Right renal cortex interstitium (tissue), 3 donors: ENCODE measurements at regions not wholly inside any gene's neighbourhood (a gene's known extent, or its start where the extent isn't known, plus 50 kb on each side); places are given as distances from the start of the nearest gene placed in this dataset.

Experiments
- DNase-seq, 3 donors: peaks; one replicate each; pipeline ENCODE4 v3.0.0-alpha.2; 2013; ENCODE audit warnings: low read depth in 3 of 3, low spot score in 2 of 3

DNA sequence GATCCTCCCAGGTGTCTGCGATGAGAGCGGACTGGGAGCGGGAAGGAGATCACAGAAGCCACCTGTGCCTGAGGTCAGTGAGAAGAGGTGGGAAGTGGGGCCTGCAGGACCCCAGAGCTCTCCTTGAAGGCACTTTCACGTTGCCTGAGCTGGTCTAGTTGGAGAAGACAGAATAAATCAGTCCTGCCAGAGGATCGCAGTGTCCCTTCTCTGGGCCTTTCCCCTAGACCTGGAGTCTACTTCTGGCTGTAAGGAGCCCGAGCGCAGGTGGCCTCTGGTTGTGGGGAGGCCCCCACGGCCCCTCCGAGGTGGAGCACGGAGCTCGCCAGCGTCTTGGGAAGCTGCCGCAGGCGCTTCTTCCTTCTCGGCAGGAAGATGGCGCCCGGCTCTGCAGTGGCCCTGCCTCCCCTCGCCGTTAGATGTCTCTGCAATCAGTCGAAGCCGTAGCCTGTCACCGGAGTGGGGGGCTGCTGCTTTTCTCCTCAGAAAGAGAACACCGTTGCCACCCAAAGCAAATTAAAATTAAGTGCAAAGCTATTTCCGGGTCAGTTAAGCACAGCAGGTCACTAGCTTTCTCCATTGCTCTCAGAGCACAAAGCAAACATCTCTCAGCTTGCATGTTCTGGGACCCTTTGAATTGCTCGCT lies 212.0 kb upstream of the MYT1L start:
- DNase-seq: peak in 1 of 3 donors; percentile 53

DNA sequence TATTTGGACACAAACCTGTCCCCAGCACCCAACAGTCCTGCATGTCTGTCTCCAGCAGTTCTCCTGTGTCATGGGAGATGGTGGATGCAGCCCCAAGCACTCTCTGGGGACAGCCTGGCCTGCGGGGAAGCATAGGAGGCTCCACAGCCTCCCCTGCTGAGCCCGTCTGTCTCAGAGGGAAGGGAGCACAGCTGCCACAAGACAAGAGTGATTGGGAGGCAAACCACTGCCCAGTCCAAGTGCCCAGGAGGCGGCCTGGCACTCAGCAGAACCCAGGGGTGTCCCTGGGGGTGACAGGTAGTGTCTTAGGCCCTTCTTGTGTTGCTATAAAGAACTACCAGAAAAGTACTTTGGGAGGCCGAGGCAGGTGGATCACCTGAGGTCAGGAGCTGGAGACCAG lies 211.2 kb upstream of the MYT1L start:
- DNase-seq: no peak

DNA sequence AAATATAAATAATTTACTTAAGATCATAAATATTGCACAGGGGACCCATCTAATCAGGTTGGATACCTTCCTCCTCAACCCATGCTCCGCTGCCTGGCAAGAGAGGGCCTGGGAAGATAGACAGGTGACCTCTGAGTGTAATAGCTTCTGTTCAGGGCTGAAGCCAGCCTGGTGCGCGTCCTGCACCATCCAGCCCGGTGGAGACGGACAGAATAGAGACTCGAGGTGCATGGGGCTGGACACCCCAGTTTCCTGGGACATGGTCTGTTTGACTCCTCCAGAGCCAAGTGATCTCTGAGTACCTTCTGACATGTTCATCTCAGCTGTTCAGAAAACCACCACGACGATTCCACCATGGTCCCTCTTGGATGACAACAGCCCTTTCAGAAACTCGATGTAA lies 209.3 kb upstream of the MYT1L start:
- no peak for DNase-seq

- DNase-seq: no peak
Observed at GRCh38 chr2:2536416-2537056, 205.5 kb upstream of the MYT1L start.

DNA sequence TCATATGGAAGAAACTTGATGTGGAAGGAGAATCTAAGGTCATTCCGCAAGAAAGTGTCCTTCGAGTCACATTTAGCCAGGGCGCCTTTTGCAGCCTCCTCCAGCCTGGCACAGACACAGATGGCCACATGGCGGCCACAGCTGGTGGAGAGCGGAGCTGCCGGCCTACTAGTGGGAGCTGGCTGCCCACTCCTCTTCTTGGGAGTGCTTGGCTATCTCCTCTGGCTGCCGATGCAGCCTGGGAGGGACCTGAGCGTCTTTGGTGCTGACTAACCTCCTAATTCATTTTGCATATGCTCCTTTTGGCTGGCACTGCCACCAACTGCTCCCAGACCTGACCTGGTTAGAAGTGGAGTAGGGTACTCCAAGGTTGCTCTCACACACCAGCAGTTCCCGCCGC lies 199.3 kb upstream of the MYT1L start:
- DNase-seq: no peak

- no peak for DNase-seq
Observed at GRCh38 chr2:2528846-2529245, 197.8 kb upstream of the MYT1L start.

DNA sequence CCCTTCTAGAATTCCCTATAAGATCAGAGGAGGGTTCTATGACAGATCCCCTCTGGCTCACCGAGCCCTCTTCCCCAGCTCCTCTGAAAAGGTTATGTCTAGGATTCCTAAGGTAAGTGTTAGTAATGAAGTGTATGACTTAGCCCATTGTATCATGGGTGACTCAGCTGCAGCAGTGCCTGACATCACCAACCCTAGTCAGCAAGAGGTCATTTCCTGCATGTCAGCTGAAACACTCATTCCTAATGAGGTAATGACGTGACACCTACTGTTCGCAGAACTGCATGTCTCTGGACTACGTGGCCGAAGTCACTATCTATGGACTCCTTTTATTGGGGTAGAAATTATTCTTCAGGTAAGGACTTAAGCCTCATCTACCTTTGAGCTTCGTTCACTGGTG lies 196.1 kb upstream of the MYT1L start:
- no peak for DNase-seq

- no peak for DNase-seq
Observed at GRCh38 chr2:2524348-2524941, 193.4 kb upstream of the MYT1L start.

GRCh38 chr2:2523461-2524347 lies 192.6 kb upstream of the MYT1L start:
- DNase-seq: no peak

DNA sequence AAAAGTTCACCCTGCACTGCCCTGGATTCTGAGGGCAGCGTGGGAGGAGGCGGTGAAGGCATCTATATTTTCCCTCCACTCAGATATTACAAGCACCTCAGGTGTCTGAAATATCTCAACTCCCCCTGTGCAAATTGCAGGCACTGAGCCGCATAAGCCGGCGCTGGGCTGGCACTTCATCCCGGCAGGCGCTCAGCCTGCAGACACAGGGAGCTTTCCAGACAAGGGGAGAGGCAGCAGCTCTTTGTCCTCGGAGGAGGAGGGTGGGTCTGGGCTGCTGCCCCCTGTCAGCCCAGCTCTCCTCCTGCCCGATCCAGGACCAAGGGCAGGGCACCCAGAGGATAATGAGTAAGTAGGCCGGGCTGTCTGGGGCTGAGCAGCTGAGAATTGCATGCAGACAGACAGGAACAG lies 189.3 kb upstream of the MYT1L start:
- DNase-seq: no peak

- no peak for DNase-seq
Observed at GRCh38 chr2:2519381-2519780, 188.3 kb upstream of the MYT1L start.

- no peak for DNase-seq
Observed at GRCh38 chr2:2517399-2517798, 186.3 kb upstream of the MYT1L start.

GRCh38 chr2:2516386-2516785 lies 185.3 kb upstream of the MYT1L start:
- no peak for DNase-seq

DNA sequence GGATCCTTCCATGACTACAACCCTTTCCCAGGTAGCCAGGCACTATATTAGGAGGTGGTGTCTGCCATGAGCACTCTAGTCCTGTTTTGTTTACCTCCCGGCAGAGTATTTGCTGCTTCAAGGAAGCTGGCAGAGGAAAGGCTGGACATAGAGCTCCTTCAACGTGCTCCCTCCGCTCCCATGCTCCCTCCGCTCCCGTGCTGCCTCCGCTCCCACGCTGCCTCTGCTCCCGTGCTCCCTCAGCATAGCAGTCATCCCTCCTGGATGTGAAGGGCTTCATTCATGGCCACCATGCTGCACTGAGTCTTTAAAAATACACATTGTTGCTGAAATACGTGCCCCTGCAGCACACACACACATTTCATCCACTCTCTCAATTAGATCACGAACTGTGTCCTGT lies 181.9 kb upstream of the MYT1L start:
- DNase-seq: no peak

- DNase-seq: no peak
Observed at GRCh38 chr2:2507417-2507997, 176.4 kb upstream of the MYT1L start.

- DNase-seq: no peak
Observed at GRCh38 chr2:2506536-2506935, 175.5 kb upstream of the MYT1L start.

DNA sequence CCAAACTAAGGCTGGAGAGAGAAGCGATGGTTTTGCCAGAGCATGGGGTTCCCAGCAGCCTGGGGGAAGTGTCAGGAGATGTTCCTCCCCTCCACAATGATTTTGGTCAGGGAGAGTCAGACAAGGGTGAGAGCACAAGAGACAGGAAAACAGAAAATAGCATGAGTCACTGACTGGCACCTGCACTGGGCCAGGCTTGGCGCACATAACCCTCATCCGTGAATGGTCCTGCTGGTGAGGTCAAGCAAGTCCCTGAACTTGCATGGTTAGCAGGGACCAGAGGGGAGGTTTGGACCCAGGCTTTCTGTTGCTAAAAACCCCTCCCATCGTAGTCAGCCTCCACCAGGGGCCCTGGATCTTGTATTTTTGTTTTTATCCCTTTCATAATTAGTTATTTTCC lies 174.5 kb upstream of the MYT1L start:
- no peak for DNase-seq

GRCh38 chr2:2503864-2504418 lies 172.9 kb upstream of the MYT1L start:
- DNase-seq: no peak

GRCh38 chr2:2502201-2502549 lies 171.1 kb upstream of the MYT1L start:
- DNase-seq: no peak

GRCh38 chr2:2501454-2502200 lies 170.6 kb upstream of the MYT1L start:
- no peak for DNase-seq
